ENCODE measurements at regions not wholly inside any gene's neighbourhood (a gene's known extent, or its start where the extent isn't known, plus 50 kb on each side); places are given as distances from the start of the nearest gene placed in this dataset.

DNA sequence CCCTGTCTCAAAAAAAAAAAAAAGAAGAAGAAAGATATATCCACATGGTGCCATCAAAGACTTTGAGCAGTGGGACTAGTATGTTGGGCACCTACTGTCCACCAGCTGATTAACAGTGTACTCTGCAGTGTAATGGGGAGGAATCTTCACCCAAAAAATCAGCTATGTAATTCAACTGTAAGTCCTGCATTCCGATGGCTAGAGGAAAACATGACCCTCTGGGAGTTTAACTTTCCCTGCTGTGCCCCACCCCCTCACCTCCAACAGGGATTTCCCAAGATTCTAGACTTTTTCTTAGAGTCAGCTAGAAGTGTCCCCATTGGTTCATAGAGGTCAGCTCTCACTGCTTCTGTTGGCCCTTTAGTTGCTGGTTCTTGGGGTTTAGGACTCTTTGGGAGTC is 221.2 kb upstream of the CLINT1 start:
- no peak for DNase-seq

GRCh38 chr5:158079097-158079496 is 220.2 kb upstream of the CLINT1 start:
- DNase-seq, result no peak

DNA sequence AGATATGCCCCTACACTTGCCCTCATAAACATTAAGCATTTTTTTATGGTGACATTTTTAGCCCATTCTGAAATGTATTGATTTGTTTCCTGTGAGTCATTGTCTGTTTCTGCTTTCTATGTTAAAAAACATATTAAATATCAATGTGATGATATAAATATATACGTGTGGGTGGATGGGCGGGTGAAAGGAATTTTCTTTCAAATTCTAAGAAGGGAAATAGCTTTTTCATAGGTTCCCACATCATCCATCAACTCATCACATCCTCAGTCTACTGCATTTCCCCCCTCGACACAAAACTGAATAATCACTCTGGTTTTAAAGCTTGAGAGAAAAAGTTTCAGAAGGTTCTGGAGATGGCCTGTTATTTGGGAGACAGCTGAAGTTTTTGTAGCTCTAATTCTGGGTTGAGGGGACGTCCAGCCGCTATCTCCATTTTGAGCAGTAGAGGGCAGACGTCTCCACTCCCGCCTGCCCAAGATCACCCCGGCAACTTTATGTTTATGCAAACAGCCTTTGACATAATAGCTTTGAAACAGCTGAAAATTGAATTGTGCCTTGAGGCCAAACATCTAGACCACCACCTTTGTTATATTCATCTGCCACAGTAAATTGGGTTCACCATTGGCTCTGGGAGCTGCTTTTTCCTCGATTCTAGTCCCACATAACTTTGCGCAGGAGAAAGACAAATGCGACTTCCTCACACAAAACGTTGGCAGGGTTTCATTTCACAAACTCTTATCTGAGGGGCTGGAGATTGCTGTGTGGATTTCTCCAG is 216.2 kb upstream of the CLINT1 start:
- DNase-seq, result peak; percentile 14

- DNase-seq, result no peak
These were observed 215.6 kb upstream of the CLINT1 start for GRCh38 chr5:158074597-158074991.

GRCh38 chr5:158070859-158071258 is 211.9 kb upstream of the CLINT1 start:
- no peak for DNase-seq

DNA sequence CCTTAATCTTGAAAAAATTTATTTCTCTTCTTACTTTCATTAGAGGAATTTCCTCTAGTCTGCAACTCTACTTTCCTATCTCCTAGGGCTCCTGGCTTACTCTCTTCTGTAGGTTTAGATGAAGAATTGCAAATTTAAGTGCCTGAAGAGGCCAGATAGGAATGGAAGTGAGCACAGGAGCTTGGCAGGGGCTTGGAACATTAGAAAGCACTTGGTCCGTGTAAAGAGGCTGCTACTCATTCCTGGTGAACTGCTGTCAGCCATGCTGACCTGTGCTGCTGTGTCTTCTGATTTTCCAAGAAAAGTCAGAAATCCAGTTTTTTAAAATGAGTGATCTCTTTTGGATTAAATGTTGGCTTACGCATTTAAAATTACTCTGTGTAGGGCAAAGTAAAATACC is 210.9 kb upstream of the CLINT1 start:
- DNase-seq, result no peak

DNA sequence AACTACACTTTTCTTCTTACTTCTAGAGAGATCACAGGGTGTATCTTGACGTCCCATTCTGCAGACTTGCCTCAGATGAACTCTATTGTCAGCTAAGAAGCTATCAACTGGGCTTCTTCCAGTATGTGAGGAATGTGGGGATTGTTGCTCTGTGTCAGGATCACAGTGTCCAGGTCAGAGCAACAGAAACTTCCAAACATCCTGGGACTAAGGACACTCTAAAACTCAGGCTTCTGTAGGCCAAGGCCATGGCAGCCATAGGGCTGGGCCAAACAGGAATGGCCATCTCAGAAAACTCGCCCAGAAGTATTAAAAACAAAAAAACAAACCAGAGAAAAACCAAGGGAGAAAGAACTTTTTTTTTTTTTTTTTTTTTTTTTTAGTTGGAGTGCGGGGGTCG is 210.0 kb upstream of the CLINT1 start:
- no peak for DNase-seq

DNA sequence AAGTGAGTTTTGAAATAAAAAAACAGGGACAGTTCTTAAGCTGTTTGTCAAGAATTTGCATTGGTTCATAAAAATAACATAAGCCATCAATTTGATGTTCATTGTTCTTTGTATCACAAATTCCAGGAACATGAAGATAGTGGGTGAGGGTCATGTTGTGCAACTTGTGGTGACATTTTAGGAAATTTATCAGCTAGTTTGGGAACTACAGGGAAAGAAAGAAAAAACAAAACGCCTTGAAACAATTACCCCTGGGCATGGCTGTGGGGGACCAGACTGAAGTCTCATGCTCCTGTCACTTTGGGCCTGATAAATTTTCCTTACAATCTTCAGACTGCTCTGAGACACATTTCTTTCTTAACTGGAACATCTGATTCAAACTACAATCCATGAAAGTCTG is 207.1 kb upstream of the CLINT1 start:
- no peak for DNase-seq

- no peak for DNase-seq
These were observed 205.6 kb upstream of the CLINT1 start for GRCh38 chr5:158064334-158065123.

- no peak for DNase-seq
These were observed 204.1 kb upstream of the CLINT1 start for GRCh38 chr5:158063052-158063451.

DNA sequence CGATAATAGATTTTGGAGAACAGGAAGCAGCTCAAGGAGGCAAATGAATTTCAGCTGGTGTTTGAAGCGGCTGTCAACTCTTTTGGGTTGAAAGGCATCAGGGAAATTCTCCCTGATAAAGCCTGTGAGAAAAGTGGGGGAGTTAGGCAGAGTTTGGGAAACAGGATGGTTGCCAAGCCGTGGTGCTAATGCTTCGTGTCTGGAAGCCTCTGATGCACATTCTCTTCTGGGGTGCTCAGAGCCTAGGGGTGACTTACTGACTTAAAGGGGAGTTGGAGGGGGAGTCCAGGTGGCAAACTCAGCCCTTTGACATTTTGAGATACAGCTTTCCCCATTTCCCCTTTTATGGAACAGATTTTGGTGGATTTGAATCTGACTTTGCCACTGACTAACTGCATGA is 202.5 kb upstream of the CLINT1 start:
- DNase-seq, result no peak

- no peak for DNase-seq
These were observed 201.3 kb upstream of the CLINT1 start for GRCh38 chr5:158060212-158060611.

GRCh38 chr5:158058208-158059120 is 199.5 kb upstream of the CLINT1 start:
- no peak for DNase-seq

- DNase-seq, result no peak
These were observed 197.3 kb upstream of the CLINT1 start for GRCh38 chr5:158056130-158056825.

DNA sequence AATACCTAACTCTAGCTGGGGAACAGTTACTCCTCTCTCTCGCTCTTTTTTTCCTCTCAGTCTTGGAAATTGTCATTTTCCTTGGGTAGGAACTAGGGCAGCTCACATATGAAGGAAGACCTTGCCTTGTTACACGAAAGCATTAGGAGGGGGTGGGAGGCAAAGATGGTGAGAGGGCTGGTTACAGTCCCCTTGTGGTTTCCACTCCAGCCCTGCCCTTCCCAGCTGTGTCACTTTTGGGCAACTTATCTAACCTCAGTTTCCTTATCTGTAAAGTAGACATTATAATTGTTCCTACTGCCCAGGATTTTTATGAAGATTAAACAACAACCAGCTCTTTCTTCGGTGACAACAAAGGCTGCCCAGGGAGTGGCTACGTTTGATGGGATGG is 196.2 kb upstream of the CLINT1 start:
- DNase-seq, result no peak

GRCh38 chr5:158054223-158055110 is 195.5 kb upstream of the CLINT1 start:
- DNase-seq, result no peak

- no peak for DNase-seq
These were observed 192.1 kb upstream of the CLINT1 start for GRCh38 chr5:158051036-158051435.

DNA sequence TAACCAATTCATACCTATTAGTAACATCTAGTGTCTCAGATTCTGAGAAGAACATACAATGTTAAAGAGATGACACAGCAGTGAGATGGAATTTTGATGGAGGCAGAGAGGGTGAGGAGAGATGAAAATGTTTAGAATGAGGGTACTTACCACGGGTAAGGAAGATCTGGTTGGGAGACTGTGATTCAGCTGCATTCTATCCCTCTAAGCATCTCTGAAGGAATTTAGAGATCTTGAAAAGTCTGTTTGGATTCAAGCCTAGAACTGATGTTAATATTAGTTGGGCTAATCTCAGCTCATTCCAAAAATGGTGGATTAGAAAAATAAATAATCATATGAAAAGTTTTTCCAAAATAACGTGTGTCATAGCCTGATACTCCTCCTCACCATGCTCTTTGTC is 191.5 kb upstream of the CLINT1 start:
- DNase-seq, result no peak

- DNase-seq, result no peak
These were observed 190.5 kb upstream of the CLINT1 start for GRCh38 chr5:158049459-158049858.

GRCh38 chr5:158045696-158046095 is 186.8 kb upstream of the CLINT1 start:
- no peak for DNase-seq

DNA sequence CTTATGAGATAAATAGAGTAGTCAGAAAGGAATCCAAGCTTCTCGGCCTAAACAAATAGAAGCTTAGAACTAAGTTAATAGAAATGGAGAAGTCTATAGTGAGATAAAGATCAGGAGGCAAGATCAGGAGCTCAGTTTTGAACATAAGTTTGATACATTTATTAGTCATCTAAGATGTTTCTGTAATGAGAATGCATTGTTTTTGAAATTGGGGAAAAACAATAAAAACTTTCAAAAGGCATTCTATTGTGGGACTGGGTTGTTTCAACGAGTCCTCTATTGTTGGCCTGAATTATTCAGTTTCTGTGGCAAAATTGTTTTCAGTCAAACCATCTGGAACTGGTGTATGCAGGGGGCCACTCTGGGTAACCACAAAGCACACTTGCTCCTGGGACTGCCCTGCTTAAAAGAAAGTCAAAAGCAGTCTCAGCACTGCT is 181.0 kb upstream of the CLINT1 start:
- no peak for DNase-seq

- DNase-seq, result no peak
These were observed 180.5 kb upstream of the CLINT1 start for GRCh38 chr5:158039441-158039840.

Data from SHP77 treated with DMSO at 0.1 percent for 48 hours (cell line).